ENCODE measurements at regions not wholly inside any gene's neighbourhood (a gene's known extent, or its start where the extent isn't known, plus 50 kb on each side); places are given as distances from the start of the nearest gene placed in this dataset.

- Histone ChIP-seq H3K27ac (ENCODE audit: low read length) (no peak overlapping the region), H3K9me3 (ENCODE audit: control insufficient read depth, insufficient read depth, low read depth, low read length) (no peaks in the 10 kb centered on the region), H3K4me1 (ENCODE audit: control insufficient read depth, insufficient read depth, low read length) (no peaks in the 10 kb centered on the region), H3K27me3 (ENCODE audit: control insufficient read depth, insufficient read depth, low read length) (no peaks in the 10 kb centered on the region), H3K4me3 (ENCODE audit: low read depth in 2 of 2, low read length in 2 of 2) (no peak overlapping the region), H3K36me3 (ENCODE audit: control insufficient read depth, insufficient read depth, low read length) (no peaks in the 10 kb centered on the region)
- TF ChIP-seq POLR2AphosphoS5 (IDR thresholded peaks at IDR 0.05; ENCODE audit: low read depth, low read length) (no peak), REST (IDR thresholded peaks at IDR 0.05; ENCODE audit: insufficient read depth in 1 of 2, low read depth in 2 of 2, low read length in 1 of 2) (no peak), CTCF (IDR thresholded peaks at IDR 0.05) (no peak)
- no peak for DNase-seq (ENCODE audit: low read depth, low spot score)
- BruUV-seq (replicated peaks) = no TSS peak
- intact Hi-C loops (cut with micrococcal nuclease; ENCODE audit: unreplicated experiment) = no loop called here
- ATAC-seq = no peak
- CTCF ChIA-PET = no interaction called here
- POLR2A ChIA-PET = no interaction called here
- in situ Hi-C loops (cut with HindIII; ENCODE audit: low pct_unique_long_range_greater_than_20kb, low sequenced_read_pairs) = no loop called here
Observed at GRCh38 chr7:84281518-84281917, 86.9 kb upstream of the SEMA3A start.

- in situ Hi-C loops (cut with HindIII; ENCODE audit: low pct_unique_long_range_greater_than_20kb, low sequenced_read_pairs) (no loop called here), intact Hi-C loops (cut with micrococcal nuclease; ENCODE audit: unreplicated experiment) (no loop called here)
- H3K9me3 ChIP-seq (ENCODE audit: control insufficient read depth, insufficient read depth, low read depth, low read length) = no peaks in the 10 kb centered on the region
- no peaks in the 10 kb centered on the region for H3K36me3 ChIP-seq (ENCODE audit: control insufficient read depth, insufficient read depth, low read length)
- ChIA-PET CTCF (no interaction called here), POLR2A (no interaction called here)
- no TSS peak for BruUV-seq (replicated peaks)
- TF ChIP-seq TCF7L2 (IDR thresholded peaks at IDR 0.05; ENCODE audit: low read depth, low read length) (no peak), REST (IDR thresholded peaks at IDR 0.05; ENCODE audit: insufficient read depth in 1 of 2, low read depth in 2 of 2, low read length in 1 of 2) (no peak), CTCF (IDR thresholded peaks at IDR 0.05) (no peak), POLR2AphosphoS5 (IDR thresholded peaks at IDR 0.05; ENCODE audit: low read depth, low read length) (no peak), SIN3A (IDR thresholded peaks at IDR 0.05; ENCODE audit: borderline replicate concordance, insufficient read depth, low read depth, low read length) (no peak)
- no peak overlapping the region for H3K4me3 ChIP-seq (ENCODE audit: low read depth in 2 of 2, low read length in 2 of 2)
- peaks cover 4% of the 10 kb centered on the region; the same call in 1 of the 2 replicates for H3K4me1 ChIP-seq (ENCODE audit: control insufficient read depth, insufficient read depth, low read length)
- H3K27me3 ChIP-seq (ENCODE audit: control insufficient read depth, insufficient read depth, low read length) = no peaks in the 10 kb centered on the region
- ATAC-seq (no peak), DNase-seq (ENCODE audit: low read depth, low spot score) (no peak)
- H3K27ac ChIP-seq (ENCODE audit: low read length) = no peak overlapping the region
Observed at GRCh38 chr7:84277628-84278224, 83.1 kb upstream of the SEMA3A start.
